ENCODE measurements at regions not wholly inside any gene's neighbourhood (a gene's known extent, or its start where the extent isn't known, plus 50 kb on each side); places are given as distances from the start of the nearest gene placed in this dataset.

- peaks cover 2% of the 10 kb centered on the region for H3K27me3 Mint-ChIP-seq (ENCODE audit: insufficient read depth, low read depth, poor library complexity)
- peaks cover 29% of the 10 kb centered on the region for H3K9me3 Mint-ChIP-seq
- peak overlapping the region; percentile 18; the same call in 1 of the 3 replicates for H3K4me3 Mint-ChIP-seq
- Histone ChIP-seq H4K20me1 (replicated peaks; ENCODE audit: insufficient read depth) (no peaks in the 10 kb centered on the region), H3K9me2 (ENCODE audit: insufficient read depth) (0 out of 2 replicates have a peak, but pooled peaks cover 2% of the 10 kb centered on the region), H2AFZ (no peak overlapping the region), H3K27me3 (ENCODE audit: insufficient read depth) (no peaks in the 10 kb centered on the region), H3F3A (replicated peaks; ENCODE audit: low read depth) (peaks cover 15% of the 10 kb centered on the region), H3K36me3 (ENCODE audit: insufficient read depth) (peaks cover 3% of the 10 kb centered on the region; the same call in 1 of the 2 replicates), H3K4me3 (peak overlapping the region; percentile 6), H3K27ac (ENCODE audit: low read depth) (peak overlapping the region; percentile 97), H3K79me2 (replicated peaks; ENCODE audit: insufficient read depth) (no peaks in the 10 kb centered on the region), H3K4me2 (peak overlapping the region; percentile 12), H3K4me1 (ENCODE audit: insufficient read depth) (peaks cover 27% of the 10 kb centered on the region)
- H3K27ac Mint-ChIP-seq: peak overlapping the region; percentile 74
- peaks cover 35% of the 10 kb centered on the region for H3K4me1 Mint-ChIP-seq
- H3K36me3 Mint-ChIP-seq (ENCODE audit: low read depth): peaks cover 29% of the 10 kb centered on the region
- DNase-seq (ENCODE audit: low spot score) (peak; percentile 8), ATAC-seq (peak; percentile 60; the same call in 2 of the 3 replicates)
- peak; percentile 84 for TF ChIP-seq NANOG (IDR thresholded peaks at IDR 0.05; ENCODE audit: borderline replicate concordance)
- TF ChIP-seq ETS1 (IDR thresholded peaks at IDR 0.05): no peak
- TF ChIP-seq STAT1 (IDR thresholded peaks at IDR 0.05; ENCODE audit: unreplicated experiment): no peak
Measured at GRCh38 chr17:53454337-53454736, 368.4 kb upstream of the KIF2B start.

GRCh38 chr17:53449324-53449723, 373.4 kb upstream of the KIF2B start:
- ATAC-seq: no peak
- Histone ChIP-seq H3K27me3 (ENCODE audit: insufficient read depth) (no peaks in the 10 kb centered on the region), H3K27ac (ENCODE audit: low read depth) (no peak overlapping the region), H3F3A (replicated peaks; ENCODE audit: low read depth) (no peaks in the 10 kb centered on the region), H3K36me3 (ENCODE audit: insufficient read depth) (no peaks in the 10 kb centered on the region), H3K4me3 (no peak overlapping the region), H3K9me2 (ENCODE audit: insufficient read depth) (no peaks in the 10 kb centered on the region), H4K20me1 (replicated peaks; ENCODE audit: insufficient read depth) (no peaks in the 10 kb centered on the region), H3K79me2 (replicated peaks; ENCODE audit: insufficient read depth) (no peaks in the 10 kb centered on the region), H3K4me1 (ENCODE audit: insufficient read depth) (peaks cover 4% of the 10 kb centered on the region; the same call in 1 of the 2 replicates), H3K4me2 (no peak overlapping the region), H2AFZ (no peak overlapping the region)
- H3K4me3 Mint-ChIP-seq: no peak overlapping the region
- no peak for DNase-seq (ENCODE audit: low spot score)
- no peak for TF ChIP-seq EZH2phosphoT487 (IDR thresholded peaks at IDR 0.05; ENCODE audit: unreplicated experiment)
- no peak for TF ChIP-seq CREB1 (CRISPR knock-in tag; IDR thresholded peaks at IDR 0.05; ENCODE audit: low read depth)
- TF ChIP-seq ZNF331 (CRISPR knock-in tag; IDR thresholded peaks at IDR 0.05; ENCODE audit: low read depth): no peak
- TF ChIP-seq JUNB (IDR thresholded peaks at IDR 0.05; ENCODE audit: unreplicated experiment): no peak
- TF ChIP-seq ZNF114 (CRISPR knock-in tag; IDR thresholded peaks at IDR 0.05): no peak
- TF ChIP-seq ETS1 (IDR thresholded peaks at IDR 0.05): no peak
- no peaks in the 10 kb centered on the region for H3K36me3 Mint-ChIP-seq (ENCODE audit: low read depth)
- H3K27ac Mint-ChIP-seq: no peak overlapping the region
- no peaks in the 10 kb centered on the region; the same call in 2 of the 3 replicates for H3K9me3 Mint-ChIP-seq
- H3K4me1 Mint-ChIP-seq: peaks cover 8% of the 10 kb centered on the region; the same call in 2 of the 3 replicates
- H3K27me3 Mint-ChIP-seq (ENCODE audit: insufficient read depth, low read depth, poor library complexity): no peaks in the 10 kb centered on the region

- peaks cover 38% of the 10 kb centered on the region for H3K9me3 Mint-ChIP-seq
- no peak for TF ChIP-seq CTCF (conservative IDR thresholded peaks at IDR 0.05; ENCODE audit: low read depth in 2 of 2)
Measured at GRCh38 chr17:53428913-53429312, 393.8 kb upstream of the KIF2B start.

More at GRCh38 chr17:53428913-53429312, 393.8 kb upstream of the KIF2B start:
- no peaks in the 10 kb centered on the region for H3K79me2 ChIP-seq (replicated peaks; ENCODE audit: insufficient read depth)
- H3K27ac ChIP-seq (ENCODE audit: low read depth): no peak overlapping the region
- Mint-ChIP-seq H3K27me3 (ENCODE audit: insufficient read depth, low read depth, poor library complexity) (peaks cover 3% of the 10 kb centered on the region), H3K4me3 (no peak overlapping the region), H3K27ac (no peak overlapping the region), H3K36me3 (ENCODE audit: low read depth) (peaks cover 40% of the 10 kb centered on the region), H3K4me1 (peaks cover 9% of the 10 kb centered on the region; the same call in 2 of the 3 replicates)
- no peak overlapping the region for H3K4me3 ChIP-seq
- H3K36me3 ChIP-seq (ENCODE audit: insufficient read depth): peaks cover 7% of the 10 kb centered on the region; the same call in 1 of the 2 replicates
- H3K4me2 ChIP-seq: no peak overlapping the region
- H3K9me2 ChIP-seq (ENCODE audit: insufficient read depth): peaks cover 5% of the 10 kb centered on the region; the same call in 1 of the 2 replicates
- no peak for DNase-seq (ENCODE audit: low spot score)
- H4K20me1 ChIP-seq (replicated peaks; ENCODE audit: insufficient read depth): no peaks in the 10 kb centered on the region
- ATAC-seq: no peak
- H2AFZ ChIP-seq: no peak overlapping the region
- H3K4me1 ChIP-seq (ENCODE audit: insufficient read depth): peaks cover 28% of the 10 kb centered on the region
- no peaks in the 10 kb centered on the region for H3K27me3 ChIP-seq (ENCODE audit: insufficient read depth)
- no peaks in the 10 kb centered on the region for H3F3A ChIP-seq (replicated peaks; ENCODE audit: low read depth)

Measured in GM23338 (cell line).